H9 (cell line): ENCODE measurements at regions not wholly inside any gene's neighbourhood (a gene's known extent, or its start where the extent isn't known, plus 50 kb on each side); places are given as distances from the start of the nearest gene placed in this dataset.

Source experiments
- DNase-seq: peaks from one replicate; pipeline ENCODE4 v3.0.0-alpha.2; 2017
- H2AFZ ChIP-seq: one replicate; pipeline ENCODE4 v1.6.1; 2013; ENCODE audit warnings: mild to moderate bottlenecking, low read length, control low read depth, moderate library complexity
- H2AK5ac ChIP-seq: 2 replicates; pipeline ENCODE4 v1.6.1; 2013; ENCODE audit warnings: low read length, control low read depth, mixed read lengths; ENCODE audit not compliant: insufficient read length
- H2BK120ac ChIP-seq: one replicate; pipeline ENCODE4 v1.6.1; 2013; ENCODE audit warnings: low read depth, mild to moderate bottlenecking, low read length, control low read depth, inconsistent platforms; ENCODE audit not compliant: poor library complexity, severe bottlenecking
- H2BK12ac ChIP-seq: 2 replicates; pipeline ENCODE4 v1.6.1; 2013; ENCODE audit warnings: low read length, control low read depth, mixed read lengths, low read depth; ENCODE audit not compliant: insufficient read length
- H2BK15ac ChIP-seq: 2 replicates; pipeline ENCODE4 v1.6.1; 2013; ENCODE audit warnings: low read depth, low read length, control low read depth
- H2BK20ac ChIP-seq: one replicate; pipeline ENCODE4 v1.6.1; 2013; ENCODE audit warnings: low read depth, mild to moderate bottlenecking, low read length, control low read depth, inconsistent platforms; ENCODE audit not compliant: poor library complexity, severe bottlenecking
- H2BK5ac ChIP-seq: 2 replicates; pipeline ENCODE4 v1.6.1; 2013; ENCODE audit warnings: low read length, control low read depth, mixed read lengths; ENCODE audit not compliant: insufficient read length
- H3K14ac ChIP-seq: 2 replicates; pipeline ENCODE4 v1.6.1; 2013; ENCODE audit warnings: low read length, control low read depth; ENCODE audit not compliant: insufficient read depth
- H3K18ac ChIP-seq: 2 replicates; pipeline ENCODE4 v1.6.1; 2013; ENCODE audit warnings: low read depth, mild to moderate bottlenecking, mixed read lengths, low read length, control low read depth; ENCODE audit not compliant: insufficient read length
- H3K23ac ChIP-seq: 2 replicates; pipeline ENCODE4 v1.6.1; 2013; ENCODE audit warnings: low read length, control low read depth, mixed read lengths, low read depth; ENCODE audit not compliant: insufficient read length
- H3K23me2 ChIP-seq: 2 replicates; pipeline ENCODE4 v1.6.1; 2013; ENCODE audit warnings: low read depth, mild to moderate bottlenecking, mixed read lengths, low read length, control low read depth; ENCODE audit not compliant: insufficient read length, poor library complexity, severe bottlenecking
- H3K27ac ChIP-seq: 2 replicates; pipeline ENCODE4 v1.5.1; 2013; ENCODE audit warnings: low read length, control low read depth, mixed read lengths, low read depth; ENCODE audit not compliant: insufficient read length
- H3K27me3 ChIP-seq: 2 replicates; pipeline ENCODE4 v1.6.1; 2013; ENCODE audit warnings: low read length, control low read depth, inconsistent platforms; ENCODE audit not compliant: insufficient read depth
- H3K4ac ChIP-seq: 2 replicates; pipeline ENCODE4 v1.6.1; 2013; ENCODE audit warnings: low read depth, mild to moderate bottlenecking, control low read depth, inconsistent platforms, low read length, moderate library complexity
- H3K4me1 ChIP-seq: 2 replicates; pipeline ENCODE4 v1.6.1; 2013; ENCODE audit warnings: low read length, control low read depth, inconsistent platforms; ENCODE audit not compliant: insufficient read depth
- H3K4me2 ChIP-seq: 2 replicates; pipeline ENCODE4 v1.6.1; 2013; ENCODE audit warnings: low read length, control low read depth, mixed read lengths; ENCODE audit not compliant: insufficient read length, insufficient read depth
- H3K56ac ChIP-seq: 2 replicates; pipeline ENCODE4 v1.6.1; 2013; ENCODE audit warnings: low read depth, mild to moderate bottlenecking, mixed read lengths, low read length, control low read depth; ENCODE audit not compliant: insufficient read length
- H3K79me1 ChIP-seq: 2 replicates; pipeline ENCODE4 v1.6.1; 2013; ENCODE audit warnings: low read depth, mild to moderate bottlenecking, moderate library complexity, low read length, control low read depth, inconsistent platforms; ENCODE audit not compliant: insufficient read depth, poor library complexity, severe bottlenecking
- H3K79me2 ChIP-seq: 2 replicates; pipeline ENCODE4 v1.6.1; 2013; ENCODE audit warnings: low read length, control low read depth, inconsistent platforms; ENCODE audit not compliant: insufficient read depth
- H3K9ac ChIP-seq: 2 replicates; pipeline ENCODE4 v1.6.1; 2013; ENCODE audit warnings: low read length, control low read depth, mixed read lengths; ENCODE audit not compliant: insufficient read length; ENCODE audit errors: extremely low read depth
- H3K9me3 ChIP-seq: one replicate; pipeline ENCODE4 v1.6.1; 2013; ENCODE audit warnings: low read depth, low read length, inconsistent platforms; ENCODE audit not compliant: control insufficient read depth
- H3T11ph ChIP-seq: one replicate; pipeline ENCODE4 v1.6.1; 2013; ENCODE audit warnings: mild to moderate bottlenecking, low read length, control low read depth, inconsistent platforms
- H4K20me1 ChIP-seq: one replicate; pipeline ENCODE4 v1.6.1; 2013; ENCODE audit not compliant: control insufficient read depth, insufficient read length, insufficient read depth
- H4K5ac ChIP-seq: 2 replicates; pipeline ENCODE4 v1.6.1; 2013; ENCODE audit warnings: low read depth, mild to moderate bottlenecking, mixed read lengths, low read length, control low read depth; ENCODE audit not compliant: insufficient read length
- H4K8ac ChIP-seq: replicated peaks from 2 replicates; pipeline ENCODE4 v1.6.1; 2013; ENCODE audit warnings: low read length, control low read depth, mixed read lengths, low read depth; ENCODE audit not compliant: insufficient read length
- H4K91ac ChIP-seq: 2 replicates; pipeline ENCODE4 v1.6.1; 2013; ENCODE audit warnings: low read depth, mild to moderate bottlenecking, moderate library complexity, mixed read lengths, low read length, control low read depth; ENCODE audit not compliant: insufficient read length
- H3K27ac Mint-ChIP-seq, 3 experiments: 2 replicates in 2 of 3; 3 replicates in 1 of 3; pipeline ENCODE4 v1.8.0; 2020 to 2021; ENCODE audit warnings: mixed read lengths in 3 of 3, mild to moderate bottlenecking in 1 of 3, moderate library complexity in 1 of 3
- H3K27me3 Mint-ChIP-seq: 2 replicates; pipeline ENCODE4 v1.8.0; 2021; ENCODE audit warnings: low read depth, mild to moderate bottlenecking, moderate library complexity, mixed read lengths
- H3K36me3 Mint-ChIP-seq, 3 experiments: 2 replicates in 2 of 3; 3 replicates in 1 of 3; pipeline ENCODE4 v1.8.0; 2020 to 2021; ENCODE audit warnings: low read depth in 3 of 3, mixed read lengths in 3 of 3; ENCODE audit not compliant: insufficient read depth in 1 of 3
- H3K4me1 Mint-ChIP-seq, 2 experiments: 2 replicates each; pipeline ENCODE4 v1.8.0; 2020; ENCODE audit warnings: mixed read lengths in 2 of 2
- H3K4me3 Mint-ChIP-seq, 2 experiments: 2 replicates in 1 of 2; 3 replicates in 1 of 2; pipeline ENCODE4 v1.8.0; 2020 to 2021; ENCODE audit warnings: mild to moderate bottlenecking in 2 of 2, mixed read lengths in 2 of 2, moderate library complexity in 1 of 2
- H3K9me3 Mint-ChIP-seq, 2 experiments: 2 replicates in 1 of 2; 3 replicates in 1 of 2; pipeline ENCODE4 v1.8.0; 2020; ENCODE audit warnings: mild to moderate bottlenecking in 2 of 2, mixed read lengths in 2 of 2, moderate library complexity in 1 of 2
- WGBS: extraction: QIAGEN DNeasy Blood & Tissue Kit; methylation state at CpG from one replicate; pipeline ENCODE4 v1.1.7; 2013; ENCODE audit warnings: missing lambda C conversion rate, low lambda C conversion rate, mixed read lengths; ENCODE audit not compliant: insufficient read length; ENCODE audit errors: extremely low coverage; 5-methylcytosine and 5-hydroxymethylcytosine counted together
- TF ChIP-seq, protein P1 (sequence below): fragments of 200-600 bp; sonication (generic); conservative IDR thresholded peaks from 3 replicates; pipeline ENCODE4 v1.8.0; 2021; ENCODE audit warnings: antibody characterized with exemption, mild to moderate bottlenecking

- Histone ChIP-seq H4K91ac (no peak overlapping the region), H3K9ac (no peak overlapping the region), H2BK20ac (no peak overlapping the region), H3K18ac (no peak overlapping the region), H3K4me2 (no peak overlapping the region), H2BK5ac (no peak overlapping the region), H3K23ac (no peak overlapping the region), H2BK12ac (no peak overlapping the region), H4K5ac (no peak overlapping the region), H3K9me3 (no peaks in the 10 kb centered on the region), H3K27me3 (no peaks in the 10 kb centered on the region), H3K4ac (no peak overlapping the region), H3K79me2 (no peaks in the 10 kb centered on the region), H4K8ac (no peak overlapping the region), H3K14ac (no peak overlapping the region), H3T11ph (no peak overlapping the region), H4K20me1 (no peaks in the 10 kb centered on the region), H3K27ac (no peak overlapping the region), H3K79me1 (no peaks in the 10 kb centered on the region), H3K56ac (no peak overlapping the region), H2BK15ac (no peak overlapping the region), H3K23me2 (no peaks in the 10 kb centered on the region), H3K4me1 (no peaks in the 10 kb centered on the region), H2AFZ (no peak overlapping the region), H2BK120ac (no peak overlapping the region), H2AK5ac (no peak overlapping the region)
- H3K27me3 Mint-ChIP-seq = no peaks in the 10 kb centered on the region; the same call in 1 of the 2 replicates
- no peak for DNase-seq
- H3K27ac Mint-ChIP-seq = no peak overlapping the region
- H3K4me3 Mint-ChIP-seq = no peak overlapping the region
- TF ChIP-seq, protein P1, sequence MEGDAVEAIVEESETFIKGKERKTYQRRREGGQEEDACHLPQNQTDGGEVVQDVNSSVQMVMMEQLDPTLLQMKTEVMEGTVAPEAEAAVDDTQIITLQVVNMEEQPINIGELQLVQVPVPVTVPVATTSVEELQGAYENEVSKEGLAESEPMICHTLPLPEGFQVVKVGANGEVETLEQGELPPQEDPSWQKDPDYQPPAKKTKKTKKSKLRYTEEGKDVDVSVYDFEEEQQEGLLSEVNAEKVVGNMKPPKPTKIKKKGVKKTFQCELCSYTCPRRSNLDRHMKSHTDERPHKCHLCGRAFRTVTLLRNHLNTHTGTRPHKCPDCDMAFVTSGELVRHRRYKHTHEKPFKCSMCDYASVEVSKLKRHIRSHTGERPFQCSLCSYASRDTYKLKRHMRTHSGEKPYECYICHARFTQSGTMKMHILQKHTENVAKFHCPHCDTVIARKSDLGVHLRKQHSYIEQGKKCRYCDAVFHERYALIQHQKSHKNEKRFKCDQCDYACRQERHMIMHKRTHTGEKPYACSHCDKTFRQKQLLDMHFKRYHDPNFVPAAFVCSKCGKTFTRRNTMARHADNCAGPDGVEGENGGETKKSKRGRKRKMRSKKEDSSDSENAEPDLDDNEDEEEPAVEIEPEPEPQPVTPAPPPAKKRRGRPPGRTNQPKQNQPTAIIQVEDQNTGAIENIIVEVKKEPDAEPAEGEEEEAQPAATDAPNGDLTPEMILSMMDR = no peak
- peaks cover 11 to 22% of the 10 kb centered on the region in 2 experiments; a peak in 4 of 5 replicates for H3K9me3 Mint-ChIP-seq
- H3K36me3 Mint-ChIP-seq = peaks cover 3 to 13% (median 4%) of the 10 kb centered on the region in 3 experiments; a peak in 4 of 7 replicates
- H3K4me1 Mint-ChIP-seq = no peaks in the 10 kb centered on the region; a peak in 1 of 4 replicates
- WGBS = no CpG with 5 or more reads among the region's 6 CpGs
Observed at GRCh38 chr11:39745401-39745800, 1714.1 kb downstream of the LRRC4C start.
